WTC11 (cell line): ENCODE measurements at regions not wholly inside any gene's neighbourhood (a gene's known extent, or its start where the extent isn't known, plus 50 kb on each side); places are given as distances from the start of the nearest gene placed in this dataset.
"Not testable (repeated sequence)": the region's sequence is repeated elsewhere in the genome, so short reads cannot be mapped to it uniquely, and the experiment has no call there.

Experiments
- ATAC-seq: fragments of 200-7000 bp; cut with Tn5 transposase; 2 replicates; pipeline ENCODE4 v1.10.0; 2021; ENCODE audit warnings: mild to moderate bottlenecking, moderate library complexity
- CTCF ChIA-PET: fragments of 300-600 bp; sonication (Branson Sonifier 250); formaldehyde crosslinking; loops from one replicate; lab custom pipeline; 2021; ENCODE audit warnings: antibody characterized with exemption; lab: Charles Lee
- POLR2A ChIA-PET: fragments of 350-600 bp; sonication (Branson Sonifier 250); formaldehyde crosslinking; loops from one replicate; lab custom pipeline; 2021; ENCODE audit warnings: antibody characterized with exemption; lab: Charles Lee
- DNase-seq: peaks from one replicate; pipeline ENCODE4 v3.0.0; 2021; ENCODE audit warnings: low spot score
- H3K27ac Mint-ChIP-seq: 2 replicates; pipeline ENCODE4 v1.8.0; 2021; ENCODE audit warnings: mixed read lengths
- H3K27me3 Mint-ChIP-seq: 2 replicates; pipeline ENCODE4 v1.8.0; 2021; ENCODE audit warnings: low read depth, mild to moderate bottlenecking, moderate library complexity, mixed read lengths
- H3K36me3 Mint-ChIP-seq: 2 replicates; pipeline ENCODE4 v1.8.0; 2021; ENCODE audit warnings: mixed read lengths
- H3K4me1 Mint-ChIP-seq: 2 replicates; pipeline ENCODE4 v1.8.0; 2022; ENCODE audit warnings: mixed read lengths
- H3K4me3 Mint-ChIP-seq: 2 replicates; pipeline ENCODE4 v1.8.0; 2021; ENCODE audit warnings: mild to moderate bottlenecking, moderate library complexity, mixed read lengths
- H3K9me3 Mint-ChIP-seq: 2 replicates; pipeline ENCODE4 v1.8.0; 2021; ENCODE audit warnings: mixed read lengths
- ATF1 ChIP-seq: sonication (generic); formaldehyde crosslinking; IDR thresholded peaks from 2 replicates; pipeline ENCODE4 v1.8.1; 2023; ENCODE audit warnings: mild to moderate bottlenecking, moderate library complexity, missing genetic modification reagents
- ATF6 ChIP-seq: sonication (generic); formaldehyde crosslinking; IDR thresholded peaks from 2 replicates; pipeline ENCODE4 v1.8.1; 2023; ENCODE audit warnings: mild to moderate bottlenecking, missing genetic modification reagents
- CDX4 ChIP-seq: fragments of 250-450 bp; sonication (Bioruptor Pico); IDR thresholded peaks from 2 replicates; pipeline ENCODE4 v1.9.0; 2021; ENCODE audit warnings: moderate library complexity, mild to moderate bottlenecking, inconsistent platforms, borderline replicate concordance
- ERG ChIP-seq: fragments of 250-450 bp; sonication (Bioruptor Pico); IDR thresholded peaks from 2 replicates; pipeline ENCODE4 v1.8.0; 2021; ENCODE audit warnings: mild to moderate bottlenecking
- ESRRA ChIP-seq: sonication (generic); formaldehyde crosslinking; IDR thresholded peaks from 2 replicates; pipeline ENCODE4 v1.8.1; 2022; ENCODE audit warnings: mild to moderate bottlenecking, missing genetic modification reagents, borderline replicate concordance
- GTF2I ChIP-seq: fragments of 250-450 bp; sonication (Bioruptor Pico); conservative IDR thresholded peaks from 2 replicates; pipeline ENCODE4 v1.4.0; 2021; ENCODE audit warnings: mild to moderate bottlenecking
- HMGA2 ChIP-seq: fragments of 250-450 bp; sonication (Bioruptor Pico); IDR thresholded peaks from 2 replicates; pipeline ENCODE4 v1.4.0; 2021; ENCODE audit warnings: mild to moderate bottlenecking, moderate library complexity
- JUN ChIP-seq: sonication (generic); formaldehyde crosslinking; IDR thresholded peaks from 2 replicates; pipeline ENCODE4 v1.8.0; 2023; ENCODE audit warnings: mild to moderate bottlenecking, missing genetic modification reagents
- MXD4 ChIP-seq: fragments of 250-450 bp; sonication (Bioruptor Pico); IDR thresholded peaks from 2 replicates; pipeline ENCODE4 v1.8.0; 2021; ENCODE audit warnings: mild to moderate bottlenecking, moderate library complexity, borderline replicate concordance
- NFATC4 ChIP-seq: fragments of 250-450 bp; sonication (Bioruptor Pico); IDR thresholded peaks from 2 replicates; pipeline ENCODE4 v1.9.0; 2021; ENCODE audit warnings: mild to moderate bottlenecking
- NR3C1 ChIP-seq: sonication (generic); formaldehyde crosslinking; conservative IDR thresholded peaks from 2 replicates; pipeline ENCODE4 v1.8.1; 2023; ENCODE audit warnings: low read depth, mild to moderate bottlenecking, missing genetic modification reagents
- PRDM15 ChIP-seq: sonication (generic); formaldehyde crosslinking; IDR thresholded peaks from 2 replicates; pipeline ENCODE4 v1.8.0; 2022; ENCODE audit warnings: missing genetic modification reagents
- RELA ChIP-seq: sonication (generic); formaldehyde crosslinking; IDR thresholded peaks from 2 replicates; pipeline ENCODE4 v1.8.1; 2022; ENCODE audit warnings: missing genetic modification reagents, mild to moderate bottlenecking, borderline replicate concordance
- STAT6 ChIP-seq: sonication (generic); formaldehyde crosslinking; conservative IDR thresholded peaks from 2 replicates; pipeline ENCODE4 v1.8.1; 2023; ENCODE audit warnings: mild to moderate bottlenecking, low read depth, missing genetic modification reagents, moderate library complexity
- TEAD4 ChIP-seq: sonication (generic); formaldehyde crosslinking; IDR thresholded peaks from 2 replicates; pipeline ENCODE4 v1.8.0; 2022; ENCODE audit warnings: mild to moderate bottlenecking, missing genetic modification reagents
- ZNF121 ChIP-seq: sonication (generic); formaldehyde crosslinking; IDR thresholded peaks from 2 replicates; pipeline ENCODE4 v1.8.0; 2023; ENCODE audit warnings: missing genetic modification reagents
- ZNF396 ChIP-seq: fragments of 250-450 bp; sonication (Bioruptor Pico); IDR thresholded peaks from 2 replicates; pipeline ENCODE4 v1.8.0; 2021; ENCODE audit warnings: mild to moderate bottlenecking, moderate library complexity, borderline replicate concordance

GRCh38 chr3:103247459-103247858 is 812.6 kb downstream of the ZPLD1 start:
- H3K27me3 Mint-ChIP-seq, result no peaks in the 10 kb centered on the region
- peaks cover 5% of the 10 kb centered on the region; the same call in 1 of the 2 replicates for H3K4me1 Mint-ChIP-seq
- CTCF ChIA-PET, result no interaction called here
- DNase-seq, result no peak
- peaks cover 4% of the 10 kb centered on the region; the same call in 1 of the 2 replicates for H3K36me3 Mint-ChIP-seq
- no peak for ATAC-seq
- H3K9me3 Mint-ChIP-seq, result peaks cover 15% of the 10 kb centered on the region
- no peak overlapping the region for H3K4me3 Mint-ChIP-seq
- no peak overlapping the region for H3K27ac Mint-ChIP-seq
- POLR2A ChIA-PET, result no interaction called here
- TF ChIP-seq ATF1 (CRISPR knock-in tag) (no peak), ESRRA (CRISPR knock-in tag) (no peak), GTF2I (CRISPR knock-in tag) (no peak), TEAD4 (no peak), ZNF121 (CRISPR knock-in tag) (no peak), CDX4 (CRISPR knock-in tag) (no peak), NR3C1 (CRISPR knock-in tag) (no peak), JUN (no peak), STAT6 (CRISPR knock-in tag) (no peak), ZNF396 (CRISPR knock-in tag) (no peak), HMGA2 (CRISPR knock-in tag) (no peak), PRDM15 (no peak), RELA (no peak), NFATC4 (no peak), MXD4 (CRISPR knock-in tag) (no peak)

GRCh38 chr3:103254827-103255226 is 820.0 kb downstream of the ZPLD1 start:
- not testable (repeated sequence) for DNase-seq, ATAC-seq, H3K27ac Mint-ChIP-seq

GRCh38 chr3:103269287-103269686 is 834.5 kb downstream of the ZPLD1 start:
- H3K27me3 Mint-ChIP-seq, result no peaks in the 10 kb centered on the region; the same call in 1 of the 2 replicates
- POLR2A ChIA-PET, result no interaction called here
- peaks cover 26% of the 10 kb centered on the region for H3K36me3 Mint-ChIP-seq
- no peak for TF ChIP-seq ERG (CRISPR knock-in tag)
- no peak for TF ChIP-seq ATF6 (CRISPR knock-in tag)
- H3K27ac Mint-ChIP-seq, result no peak overlapping the region
- CTCF ChIA-PET, result no interaction called here
- ATAC-seq (no peak), DNase-seq (no peak)
- no peak overlapping the region for H3K4me3 Mint-ChIP-seq
- no peaks in the 10 kb centered on the region for H3K4me1 Mint-ChIP-seq
- H3K9me3 Mint-ChIP-seq, result peaks cover 55% of the 10 kb centered on the region

More at GRCh38 chr3:103254827-103255226, 820.0 kb downstream of the ZPLD1 start:
- peaks cover 40% of the 10 kb centered on the region for H3K9me3 Mint-ChIP-seq
- CTCF ChIA-PET, H3K27me3 Mint-ChIP-seq, H3K4me3 Mint-ChIP-seq, H3K36me3 Mint-ChIP-seq, H3K4me1 Mint-ChIP-seq, POLR2A ChIA-PET: not testable (repeated sequence)
